AG09319 (cell line): ENCODE measurements at regions not wholly inside any gene's neighbourhood (a gene's known extent, or its start where the extent isn't known, plus 50 kb on each side); places are given as distances from the start of the nearest gene placed in this dataset.

Experiments used
- DNase-seq: peaks from one replicate; pipeline ENCODE4 v3.0.0-alpha.2; 2010; ENCODE audit warnings: low read depth; ENCODE audit errors: extremely low read depth
- CTCF ChIP-seq: IDR thresholded peaks from 2 replicates; pipeline ENCODE4 v1.5.1; 2011; ENCODE audit warnings: low read depth, mild to moderate bottlenecking, inconsistent platforms, low read length, moderate library complexity

DNA sequence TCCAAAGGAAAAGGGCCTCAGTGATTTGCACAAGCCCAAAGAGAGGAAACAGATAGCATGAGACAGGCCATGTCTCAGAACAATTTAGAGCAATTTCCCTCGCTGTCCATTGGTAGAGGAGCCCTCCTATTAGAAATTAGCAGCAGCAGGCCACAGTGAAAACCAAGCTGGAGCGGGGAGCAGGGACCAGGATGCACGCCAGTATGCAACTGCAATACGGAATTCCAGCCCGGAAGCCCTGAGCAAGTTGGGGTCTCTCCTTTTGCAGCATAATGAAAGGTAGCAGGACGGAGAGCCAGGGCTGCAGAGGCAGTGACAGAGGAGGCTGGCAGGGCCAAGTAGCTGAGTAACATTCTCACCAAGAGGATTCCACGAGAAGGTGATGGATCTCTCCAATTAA lies 84.9 kb upstream of the CLMN start:
- no peak for DNase-seq
- TF ChIP-seq CTCF: no peak

GRCh38 chr14:95402578-95402977 lies 82.9 kb upstream of the CLMN start:
- no peak for TF ChIP-seq CTCF
- DNase-seq: no peak

DNA sequence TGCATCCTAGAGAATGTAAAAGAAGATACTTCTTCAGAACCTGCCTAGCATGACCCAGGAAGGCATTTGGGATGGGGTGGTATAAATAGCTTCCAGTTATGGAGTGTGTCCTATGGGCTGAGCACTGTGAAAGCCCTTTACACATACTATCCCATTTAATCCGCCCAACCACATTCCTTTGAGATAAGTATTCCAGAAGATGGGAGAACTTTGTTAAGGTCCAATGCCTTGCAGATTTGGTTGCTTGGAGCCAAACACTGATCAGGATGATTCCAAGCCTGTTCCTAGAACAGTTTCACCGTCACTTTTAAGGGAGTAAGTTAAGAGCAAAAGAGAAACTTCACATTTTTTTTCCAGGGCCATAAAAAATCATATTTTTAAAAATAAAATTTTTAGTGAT lies 82.5 kb upstream of the CLMN start:
- DNase-seq: no peak
- no peak for TF ChIP-seq CTCF

DNA sequence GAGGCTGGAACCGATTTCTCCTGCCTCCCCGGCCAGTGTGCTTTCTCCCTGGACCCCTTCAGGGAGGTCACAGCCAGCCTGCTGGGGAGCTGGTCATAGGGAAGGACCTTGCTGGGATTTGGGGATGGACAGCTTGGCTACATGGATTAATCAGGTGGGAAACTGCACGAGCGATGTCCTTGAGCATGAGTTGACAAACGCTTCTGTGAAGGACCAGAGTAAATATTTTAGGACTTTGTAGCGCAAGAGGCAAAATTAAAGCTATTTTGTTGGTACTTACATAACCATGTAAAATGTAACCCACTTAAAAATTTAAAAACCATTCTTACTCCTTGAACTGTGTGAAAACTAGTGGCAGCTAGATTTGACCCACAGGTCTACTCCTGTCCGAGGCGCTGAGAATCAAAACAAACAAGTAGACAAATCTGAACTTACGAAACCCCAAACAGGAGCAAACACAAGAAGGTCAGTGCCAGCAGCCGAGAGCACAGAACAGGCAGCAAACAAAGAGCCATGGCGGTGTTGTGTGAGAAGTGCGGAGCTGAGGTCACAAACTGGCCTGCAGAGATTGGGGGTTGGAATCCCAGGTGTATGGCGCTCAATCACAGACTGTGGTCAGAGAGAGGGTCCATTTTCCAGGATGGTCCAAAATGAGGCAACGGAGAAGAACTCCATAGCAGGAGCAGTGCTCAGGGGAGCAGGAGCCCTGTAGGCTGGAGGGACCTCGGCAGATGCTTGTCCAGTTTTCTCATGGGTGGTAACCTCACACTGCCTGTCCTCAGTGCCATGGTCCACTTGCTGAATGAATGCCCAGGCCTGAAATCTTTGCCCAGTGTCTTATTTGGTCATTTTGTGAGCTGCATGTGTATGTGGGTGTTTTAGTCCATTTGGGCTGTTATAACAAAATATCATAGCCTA lies 79.2 kb upstream of the CLMN start:
- DNase-seq: no peak
- no peak for TF ChIP-seq CTCF

DNA sequence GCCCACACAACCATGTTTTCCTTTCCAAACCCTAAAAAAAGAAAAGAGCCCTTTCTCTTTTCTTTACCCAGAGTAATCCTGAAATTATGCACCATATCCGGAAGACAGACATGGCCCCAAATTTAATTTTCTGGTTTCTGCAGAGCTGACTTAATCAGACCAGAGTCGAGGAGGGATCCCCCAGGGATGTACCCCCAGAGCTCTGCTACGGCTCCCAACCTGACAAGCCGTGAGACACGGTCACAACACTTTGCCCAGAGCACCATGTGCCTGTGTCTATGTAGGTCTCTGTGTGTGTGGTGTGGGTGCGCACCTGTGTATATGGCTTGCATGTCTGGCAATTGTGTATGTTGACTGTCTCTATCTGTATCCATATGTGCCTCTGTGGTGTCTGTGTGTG lies 77.6 kb upstream of the CLMN start:
- DNase-seq: no peak
- no peak for TF ChIP-seq CTCF

- DNase-seq: no peak
- no peak for TF ChIP-seq CTCF
Observed at GRCh38 chr14:95396221-95396620, 76.5 kb upstream of the CLMN start.

- no peak for DNase-seq
- no peak for TF ChIP-seq CTCF
Observed at GRCh38 chr14:95395098-95395737, 75.5 kb upstream of the CLMN start.
